ENCODE measurements at regions not wholly inside any gene's neighbourhood (a gene's known extent, or its start where the extent isn't known, plus 50 kb on each side); places are given as distances from the start of the nearest gene placed in this dataset.

GRCh38 chr5:96577909-96578308 is 84.3 kb upstream of the CAST start:
- no peak for TF ChIP-seq ZNF114 (tag by site-specific recombination; IDR thresholded peaks at IDR 0.05)
- TF ChIP-seq, protein P1, sequence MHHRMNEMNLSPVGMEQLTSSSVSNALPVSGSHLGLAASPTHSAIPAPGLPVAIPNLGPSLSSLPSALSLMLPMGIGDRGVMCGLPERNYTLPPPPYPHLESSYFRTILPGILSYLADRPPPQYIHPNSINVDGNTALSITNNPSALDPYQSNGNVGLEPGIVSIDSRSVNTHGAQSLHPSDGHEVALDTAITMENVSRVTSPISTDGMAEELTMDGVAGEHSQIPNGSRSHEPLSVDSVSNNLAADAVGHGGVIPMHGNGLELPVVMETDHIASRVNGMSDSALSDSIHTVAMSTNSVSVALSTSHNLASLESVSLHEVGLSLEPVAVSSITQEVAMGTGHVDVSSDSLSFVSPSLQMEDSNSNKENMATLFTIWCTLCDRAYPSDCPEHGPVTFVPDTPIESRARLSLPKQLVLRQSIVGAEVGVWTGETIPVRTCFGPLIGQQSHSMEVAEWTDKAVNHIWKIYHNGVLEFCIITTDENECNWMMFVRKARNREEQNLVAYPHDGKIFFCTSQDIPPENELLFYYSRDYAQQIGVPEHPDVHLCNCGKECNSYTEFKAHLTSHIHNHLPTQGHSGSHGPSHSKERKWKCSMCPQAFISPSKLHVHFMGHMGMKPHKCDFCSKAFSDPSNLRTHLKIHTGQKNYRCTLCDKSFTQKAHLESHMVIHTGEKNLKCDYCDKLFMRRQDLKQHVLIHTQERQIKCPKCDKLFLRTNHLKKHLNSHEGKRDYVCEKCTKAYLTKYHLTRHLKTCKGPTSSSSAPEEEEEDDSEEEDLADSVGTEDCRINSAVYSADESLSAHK (tag by site-specific recombination; IDR thresholded peaks at IDR 0.05), result no peak
- no peak for TF ChIP-seq ZNF776 (tag by site-specific recombination; IDR thresholded peaks at IDR 0.05; ENCODE audit: borderline replicate concordance)
